RKO (cell line): ENCODE measurements at regions not wholly inside any gene's neighbourhood (a gene's known extent, or its start where the extent isn't known, plus 50 kb on each side); places are given as distances from the start of the nearest gene placed in this dataset.
"Not testable (repeated sequence)": the region's sequence is repeated elsewhere in the genome, so short reads cannot be mapped to it uniquely, and the experiment has no call there.

Source experiments
- DNase-seq: peaks from one replicate; pipeline ENCODE4 v3.0.0-alpha.2; 2016; ENCODE audit warnings: low spot score

- no peak for DNase-seq
Observed at GRCh38 chr6:146937316-146937715, 266.9 kb upstream of the STXBP5 start.

DNA sequence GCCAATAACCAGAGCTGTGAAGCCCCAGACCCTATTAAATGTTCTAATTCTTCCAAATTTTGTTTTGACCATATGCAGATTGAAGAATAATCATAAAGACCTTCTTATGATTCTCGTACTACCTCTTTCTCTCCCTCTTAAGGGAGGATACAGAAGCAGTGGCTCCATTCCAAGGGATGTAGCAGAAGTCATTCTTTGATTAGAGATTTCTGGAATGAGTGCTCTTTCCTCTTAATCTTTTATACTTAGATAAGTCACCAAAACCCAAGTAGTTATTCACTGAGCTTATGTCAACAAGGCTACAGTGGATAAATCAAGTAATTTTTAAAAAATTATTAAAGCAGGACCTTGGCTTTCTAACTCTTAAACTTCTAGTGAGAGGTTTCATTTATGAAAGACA, 266.0 kb upstream of the STXBP5 start:
- no peak for DNase-seq

GRCh38 chr6:146939456-146939855, 264.8 kb upstream of the STXBP5 start:
- DNase-seq = not testable (repeated sequence)

- DNase-seq = no peak
Observed at GRCh38 chr6:146943664-146944063, 260.6 kb upstream of the STXBP5 start.

DNA sequence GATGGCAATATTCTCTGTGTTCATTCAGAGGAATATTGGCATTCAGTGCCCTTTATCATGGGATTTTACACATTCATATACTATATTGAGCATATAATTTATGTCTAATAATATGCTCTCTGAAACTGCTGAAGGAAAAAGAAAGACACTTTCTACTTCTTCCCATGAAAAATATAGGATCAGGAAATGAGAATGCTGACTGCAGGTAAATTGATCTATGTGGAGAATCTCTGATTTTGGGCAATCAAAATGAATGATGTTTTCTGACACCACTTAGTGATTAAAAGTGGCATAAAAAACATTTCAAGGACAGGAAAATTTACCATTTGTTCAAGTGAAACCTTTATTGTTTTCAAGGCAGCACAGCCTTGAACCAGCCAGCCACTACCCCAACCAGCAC, 260.1 kb upstream of the STXBP5 start:
- DNase-seq = no peak

GRCh38 chr6:146944809-146945208, 259.4 kb upstream of the STXBP5 start:
- DNase-seq = no peak

DNA sequence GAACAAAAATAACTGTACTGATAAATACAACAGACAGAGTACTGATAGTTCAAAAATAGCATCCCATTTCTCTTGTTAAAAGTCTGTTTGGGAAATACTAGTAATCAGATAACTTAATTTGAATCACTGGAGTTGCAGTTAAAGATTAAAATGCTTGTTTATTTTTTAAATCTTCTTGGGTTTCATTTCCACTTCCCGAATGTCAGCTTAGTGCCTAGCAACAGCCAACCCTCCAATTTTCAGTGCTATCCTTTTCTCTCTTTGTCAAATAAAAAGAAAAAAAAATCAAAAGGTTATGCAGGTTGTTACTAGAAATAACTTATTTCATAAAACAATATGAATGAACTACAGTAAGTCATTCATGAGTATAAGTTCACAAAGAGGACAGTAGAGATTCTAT, 257.7 kb upstream of the STXBP5 start:
- no peak for DNase-seq

GRCh38 chr6:146948790-146949342, 255.4 kb upstream of the STXBP5 start:
- no peak for DNase-seq

DNA sequence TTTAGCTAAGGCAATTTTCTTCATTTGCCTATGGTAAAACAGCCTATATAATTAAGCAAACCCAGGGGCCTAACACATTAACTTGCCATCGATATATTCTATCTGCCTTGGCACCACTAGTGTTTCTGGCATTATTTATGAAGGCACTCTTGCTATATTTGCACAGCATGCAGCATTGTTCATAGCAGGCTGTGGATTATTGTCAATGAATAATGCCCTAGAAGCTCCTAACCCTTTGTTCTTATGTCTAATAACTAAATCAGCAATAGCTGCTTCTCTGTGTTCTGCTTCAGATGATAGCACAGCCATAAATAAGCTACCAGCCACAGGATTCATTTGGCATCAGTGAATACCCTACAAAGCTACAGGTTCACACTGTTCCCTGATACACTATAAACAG, 254.8 kb upstream of the STXBP5 start:
- no peak for DNase-seq

- DNase-seq = no peak
Observed at GRCh38 chr6:146950351-146950835, 253.8 kb upstream of the STXBP5 start.

- DNase-seq = no peak
Observed at GRCh38 chr6:146955570-146955969, 248.6 kb upstream of the STXBP5 start.

DNA sequence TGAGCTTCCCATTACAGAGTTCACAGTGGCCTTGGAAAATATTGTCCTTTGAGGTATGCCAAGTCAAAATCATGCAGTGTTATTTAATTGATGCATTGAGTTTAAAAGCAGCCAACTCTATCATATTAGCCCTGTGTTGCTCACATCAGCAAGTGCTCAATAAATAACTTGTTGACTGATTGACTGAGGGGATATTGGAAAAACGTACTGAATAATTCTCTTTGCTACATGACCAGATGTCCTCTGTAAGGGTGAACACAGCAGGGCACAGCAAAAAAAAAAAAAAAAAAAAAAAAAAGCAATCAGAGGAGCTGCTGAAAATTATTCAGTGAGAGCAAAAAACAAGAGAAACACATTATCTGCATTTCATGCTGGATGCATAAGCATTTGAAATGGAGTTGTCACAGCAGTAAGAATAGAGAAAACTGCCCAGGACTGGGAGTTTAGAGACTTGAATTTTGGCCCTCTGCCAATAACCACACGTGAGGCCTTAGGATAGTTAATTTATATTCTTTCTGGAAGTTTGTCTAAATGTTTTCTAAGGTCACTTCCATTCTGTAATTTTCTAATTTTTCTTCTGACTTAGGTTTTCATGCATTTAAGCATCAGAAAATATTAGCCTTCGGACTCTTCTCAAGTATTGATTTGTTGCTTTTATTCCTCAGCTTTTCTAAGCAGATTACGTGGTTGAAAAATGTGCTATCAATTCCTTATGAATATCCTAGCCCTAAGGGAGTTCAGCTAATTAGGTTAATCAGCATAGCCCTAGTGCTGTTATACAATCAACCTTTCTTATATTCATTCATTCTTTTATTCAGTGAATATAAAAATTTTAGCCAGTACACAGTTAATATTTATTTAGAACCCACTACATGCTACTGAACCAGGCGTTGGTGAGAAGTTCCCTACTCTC, 246.8 kb upstream of the STXBP5 start:
- no peak for DNase-seq

- no peak for DNase-seq
Observed at GRCh38 chr6:146961831-146962230, 242.4 kb upstream of the STXBP5 start.

DNA sequence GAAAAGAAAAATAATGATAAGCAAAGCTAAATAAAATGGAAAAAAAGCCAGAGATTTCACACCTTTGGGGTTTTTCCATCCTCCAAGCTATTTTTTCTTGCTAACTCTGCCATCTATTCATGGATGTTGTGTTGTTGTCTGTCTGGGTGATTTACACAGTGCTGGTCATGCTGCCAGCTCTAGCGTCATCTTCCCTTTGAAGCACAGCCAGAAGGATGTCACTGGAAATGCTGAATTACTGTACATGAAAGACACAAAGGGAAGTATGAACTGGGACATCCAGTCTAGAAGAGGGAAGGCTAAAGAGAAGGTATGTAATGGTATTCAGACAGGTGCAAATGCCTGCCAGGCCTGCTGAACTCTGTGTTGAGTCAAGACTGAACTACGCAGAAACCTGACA, 241.9 kb upstream of the STXBP5 start:
- no peak for DNase-seq

- DNase-seq = no peak
Observed at GRCh38 chr6:146965110-146965689, 239.0 kb upstream of the STXBP5 start.

DNA sequence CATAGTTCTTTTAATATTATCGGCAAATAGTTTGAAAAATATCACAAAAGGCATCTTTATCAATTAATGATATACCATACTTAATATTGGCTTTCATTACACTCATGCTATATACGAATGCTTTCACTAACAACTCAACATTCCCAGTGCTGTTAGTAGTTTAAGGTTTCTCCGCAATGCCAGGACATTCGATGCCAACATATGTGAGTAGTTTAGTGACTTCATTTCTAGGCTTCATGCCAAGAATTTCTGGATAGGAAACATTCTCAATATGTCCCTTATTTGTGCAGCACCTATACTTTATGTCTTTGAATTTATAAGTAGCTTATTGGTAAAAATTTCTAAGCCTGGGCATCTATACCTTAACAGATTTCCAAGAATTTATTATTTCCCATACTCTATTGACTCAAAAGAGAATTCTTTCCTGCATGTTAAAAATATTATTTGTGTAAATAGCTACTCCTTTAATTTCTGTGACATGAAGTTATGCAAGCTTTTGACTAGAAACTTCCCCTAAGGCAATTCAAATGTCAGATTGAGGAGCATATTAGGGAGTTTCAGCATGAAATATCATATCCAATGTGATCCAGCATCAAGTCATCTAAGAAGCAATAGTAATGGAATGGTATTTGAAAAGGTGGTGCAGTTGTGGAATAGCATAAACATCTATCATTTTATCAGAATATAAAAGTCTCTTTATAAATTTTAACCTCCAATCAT, 236.0 kb upstream of the STXBP5 start:
- peak; percentile 61 for DNase-seq

DNA sequence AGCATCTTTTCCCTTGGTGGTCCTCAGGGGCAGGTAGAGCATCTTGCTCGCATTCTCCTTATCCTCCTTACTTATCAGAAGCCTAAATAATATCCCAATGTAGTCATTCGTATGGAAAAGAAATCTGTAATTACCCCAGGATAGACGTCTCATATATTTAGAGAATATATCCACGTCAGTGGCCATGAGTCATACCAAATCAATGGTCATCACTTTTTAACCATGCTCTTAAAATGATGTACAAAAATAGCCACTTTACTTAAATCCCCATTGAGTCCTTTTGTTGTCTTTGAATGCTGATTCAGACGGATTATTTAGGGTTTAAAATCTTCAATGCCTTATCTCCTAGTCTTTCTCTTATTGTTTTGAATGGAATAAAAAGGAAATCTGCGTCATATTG, 231.7 kb upstream of the STXBP5 start:
- DNase-seq = no peak

GRCh38 chr6:146974351-146974750, 229.9 kb upstream of the STXBP5 start:
- DNase-seq = no peak

DNA sequence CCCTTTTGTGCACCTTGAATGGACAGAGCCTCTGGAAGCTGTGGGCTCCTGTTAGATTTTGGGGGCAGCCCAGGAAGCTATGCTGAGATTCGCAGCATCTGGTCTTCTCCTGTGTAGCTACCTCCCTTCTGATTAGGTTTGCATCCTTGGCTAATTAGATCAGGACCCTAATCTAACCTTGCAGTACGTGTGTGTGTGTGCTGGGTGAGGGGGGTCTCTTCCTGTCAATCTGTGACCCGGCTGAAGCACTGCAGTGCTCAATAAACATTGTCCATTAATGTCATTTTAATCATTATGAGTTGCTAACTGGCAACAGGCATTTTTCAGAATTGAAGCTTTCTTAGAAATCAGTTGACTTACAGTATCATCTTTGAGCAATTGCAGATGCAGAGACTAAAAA, 229.1 kb upstream of the STXBP5 start:
- no peak for DNase-seq

DNA sequence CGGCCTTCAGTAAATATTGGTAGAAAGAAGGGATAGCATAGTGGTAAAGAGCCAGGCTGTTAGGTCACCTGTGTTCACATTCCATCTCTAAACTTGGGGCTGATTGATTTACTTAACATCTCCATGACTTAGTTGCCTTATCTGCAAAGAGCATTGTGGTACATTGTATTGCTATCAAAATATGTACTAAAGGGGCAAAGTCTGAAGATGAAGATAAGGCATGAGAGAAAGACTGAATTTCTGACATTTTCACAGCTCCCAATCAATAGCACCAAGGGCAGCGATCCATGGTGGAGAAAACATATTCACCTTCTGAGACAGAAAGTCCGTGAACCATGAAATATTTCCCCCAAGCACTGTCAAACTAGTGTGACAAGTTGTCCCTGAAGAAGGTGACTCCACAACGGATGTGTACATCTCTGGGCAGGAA, 223.3 kb upstream of the STXBP5 start:
- no peak for DNase-seq

- DNase-seq = no peak
Observed at GRCh38 chr6:146981981-146982380, 222.2 kb upstream of the STXBP5 start.

GRCh38 chr6:146984251-146984924, 219.8 kb upstream of the STXBP5 start:
- DNase-seq = no peak
